GM19238 (cell line): ENCODE measurements at regions not wholly inside any gene's neighbourhood (a gene's known extent, or its start where the extent isn't known, plus 50 kb on each side); places are given as distances from the start of the nearest gene placed in this dataset.

Experiments used
- DNase-seq: peaks from one replicate; pipeline ENCODE4 v3.0.0; 2011; ENCODE audit warnings: low spot score; ENCODE audit not compliant: insufficient read length

DNA sequence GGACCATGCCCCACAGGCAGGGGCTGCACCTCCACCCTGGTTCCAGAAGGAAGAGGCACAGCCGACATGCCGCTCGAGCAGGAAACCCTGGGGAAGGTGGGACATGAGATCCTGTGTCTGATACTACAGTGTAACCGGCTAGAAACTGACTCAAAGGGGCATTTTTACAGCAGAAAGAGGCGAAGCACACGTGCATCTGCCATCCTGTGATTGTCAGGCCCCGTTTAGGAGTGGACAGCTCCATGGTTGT is 62.7 kb downstream of the SIK1 start:
- no peak for DNase-seq

DNA sequence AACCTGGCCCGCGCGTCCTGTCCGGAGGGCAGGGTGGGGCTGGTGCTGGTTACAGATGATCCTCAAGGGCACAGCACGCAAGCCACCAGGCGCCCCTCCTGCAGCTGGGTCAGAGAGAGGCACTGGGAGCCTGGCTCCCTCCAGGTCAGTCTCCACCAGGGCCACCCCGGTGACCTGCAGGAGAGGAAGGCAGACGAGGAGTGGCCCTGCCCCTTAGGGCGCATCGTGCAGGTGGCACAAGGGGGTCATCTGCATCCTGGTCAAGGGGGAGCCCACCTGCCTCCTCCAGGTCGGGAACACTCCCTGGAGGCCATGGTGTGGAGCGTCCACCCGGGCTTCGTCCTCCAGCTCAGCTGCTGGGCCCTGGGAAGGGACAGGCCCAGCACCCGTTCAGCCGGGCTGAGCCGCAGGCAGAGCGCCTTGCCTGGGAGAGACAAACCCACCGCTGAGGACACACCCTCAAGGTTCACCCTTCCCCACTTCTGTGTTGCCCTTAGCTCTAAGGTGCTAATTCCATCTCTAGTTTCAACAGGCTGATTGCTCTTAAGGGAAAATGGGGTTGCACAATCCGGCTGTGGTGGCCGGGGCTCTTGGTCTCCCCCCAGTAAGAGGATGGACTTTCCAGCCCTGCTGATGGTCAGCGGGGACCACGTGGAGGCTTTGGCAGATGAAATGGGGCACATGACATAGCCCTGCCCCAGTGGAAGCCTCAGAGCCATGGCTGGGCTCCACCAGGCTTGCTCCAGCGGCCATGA is 63.2 kb downstream of the SIK1 start:
- no peak for DNase-seq

DNA sequence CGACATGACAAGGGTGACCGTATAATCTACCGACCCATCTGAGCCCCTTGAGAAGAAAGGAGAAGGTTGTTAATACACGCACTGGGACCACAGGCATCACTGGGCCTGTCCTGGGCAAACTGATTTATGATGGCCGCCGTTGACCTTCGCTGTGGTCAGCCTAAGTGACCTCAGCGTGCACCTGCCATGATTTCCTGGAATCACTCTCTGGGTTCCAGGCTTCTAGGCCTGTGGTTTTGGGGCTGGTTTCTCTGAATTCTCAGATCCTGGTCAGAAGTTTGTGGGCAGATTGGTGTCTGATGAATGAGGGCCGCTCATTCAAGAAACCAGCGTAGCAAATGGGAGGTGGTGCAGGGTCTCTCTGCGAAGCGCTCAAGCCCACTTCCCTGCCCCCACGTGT is 64.0 kb downstream of the SIK1 start:
- DNase-seq: no peak

DNA sequence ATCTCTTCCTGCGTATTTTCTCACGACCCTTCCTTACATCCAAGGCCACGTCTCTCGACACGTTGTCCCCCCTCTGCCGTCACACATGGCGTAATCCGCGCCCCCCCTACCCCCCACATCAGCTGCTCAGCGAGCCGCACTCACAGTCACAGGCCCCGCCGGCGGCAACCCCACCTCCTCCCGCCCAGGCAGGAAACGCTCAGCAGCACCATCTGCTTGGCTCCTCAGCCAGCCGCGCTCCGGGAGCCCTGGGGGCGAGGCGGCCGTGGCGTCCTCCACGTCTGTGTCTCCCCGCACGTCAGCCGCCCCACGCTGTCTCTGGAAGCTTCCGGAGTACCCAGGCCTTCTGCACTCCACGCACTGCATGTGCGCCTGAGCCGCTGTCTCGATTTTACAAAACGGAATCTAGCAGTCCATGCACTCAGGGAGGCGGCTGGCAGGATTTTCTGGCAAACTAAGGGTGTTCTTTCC is 64.6 kb downstream of the SIK1 start:
- peak; percentile 84 for DNase-seq

DNA sequence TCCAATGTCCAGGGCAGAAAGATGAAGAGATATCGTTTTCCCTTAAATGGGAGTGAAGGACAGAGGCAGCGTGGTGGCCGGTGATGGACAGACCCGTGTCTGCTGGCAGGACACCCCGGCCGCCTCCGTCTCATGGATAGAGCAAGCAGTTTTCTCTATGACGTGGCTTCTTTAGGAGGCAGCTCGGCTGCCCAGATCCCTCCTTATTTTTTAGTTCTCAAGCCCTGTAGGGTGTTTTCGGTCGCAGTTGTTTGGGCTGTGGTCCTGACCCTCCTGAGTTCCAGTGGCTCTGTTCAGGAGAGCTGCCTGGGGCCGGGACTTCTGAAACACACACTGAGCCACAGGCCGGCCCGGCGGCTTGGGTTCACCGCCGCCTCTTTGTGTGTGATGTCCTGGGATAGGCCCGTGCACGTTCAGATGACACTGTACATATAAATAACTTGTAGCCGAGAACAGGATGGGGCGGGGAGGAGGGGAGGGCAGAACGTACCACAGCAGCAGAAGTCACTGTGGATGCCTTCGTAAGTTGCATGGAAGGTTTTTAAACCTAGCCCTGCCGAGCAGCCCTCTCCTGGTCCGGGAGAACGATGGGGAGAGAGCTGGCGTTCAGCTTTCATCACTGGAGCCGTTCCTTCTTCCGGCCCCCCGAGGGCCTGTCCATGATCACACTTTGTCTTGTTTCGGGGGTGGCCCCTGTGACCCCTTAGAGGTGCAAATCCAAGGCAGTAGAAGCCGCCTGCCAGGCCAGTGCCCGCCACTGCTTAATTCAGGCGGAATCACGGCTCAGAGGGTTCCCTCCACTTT is 65.2 kb downstream of the SIK1 start:
- peak; percentile 56 for DNase-seq

DNA sequence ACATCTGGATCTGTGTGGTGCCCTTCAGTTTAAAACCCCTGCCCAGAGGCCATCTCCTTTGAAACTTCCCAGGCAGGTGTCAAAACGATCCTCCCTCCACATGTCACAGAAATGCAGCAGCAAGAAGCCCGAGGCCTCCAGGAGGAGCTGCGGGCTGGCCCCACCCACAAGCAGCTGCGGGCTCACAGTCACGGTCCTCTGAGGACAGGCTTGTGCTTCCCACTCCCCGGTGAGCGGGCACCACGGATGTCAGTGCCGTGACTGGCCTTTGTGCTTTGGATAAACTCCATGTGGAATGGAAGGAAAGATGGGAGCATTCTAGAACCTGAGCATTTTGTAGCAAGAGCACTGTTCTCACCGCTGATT is 65.8 kb downstream of the SIK1 start:
- no peak for DNase-seq

DNA sequence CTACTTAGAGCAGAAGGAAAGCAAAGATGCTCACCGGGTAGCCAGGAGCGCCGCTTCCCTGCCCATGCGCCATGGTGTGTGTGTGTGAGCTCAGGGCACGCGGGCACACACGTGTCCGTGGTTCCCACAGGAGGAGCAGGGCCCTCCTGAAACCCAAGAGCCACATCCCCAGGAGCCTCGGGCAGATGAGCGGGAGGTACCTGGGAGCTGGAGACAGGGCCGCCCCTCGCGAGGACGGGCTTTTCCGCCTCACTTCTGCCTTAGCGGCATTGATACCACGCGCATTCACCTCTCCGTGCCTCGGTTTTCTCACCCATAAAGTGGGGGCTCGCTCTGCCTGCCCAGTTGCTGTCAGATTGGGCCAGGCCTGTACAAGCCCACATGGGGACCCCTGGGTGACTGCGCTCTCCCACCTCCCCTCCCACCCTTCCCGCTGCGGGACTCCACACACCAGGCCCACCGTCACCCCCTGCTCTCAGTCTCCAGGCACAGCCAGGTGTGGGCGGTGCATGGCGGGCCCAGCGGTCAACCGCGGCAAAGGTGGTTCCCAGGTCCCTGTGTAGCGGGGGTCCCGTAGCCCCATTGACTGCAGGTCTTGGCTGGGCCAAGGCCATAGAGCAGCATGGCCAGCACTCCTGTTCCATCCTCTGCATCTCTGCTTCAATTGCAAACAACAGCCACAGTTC is 66.3 kb downstream of the SIK1 start:
- no peak for DNase-seq

DNA sequence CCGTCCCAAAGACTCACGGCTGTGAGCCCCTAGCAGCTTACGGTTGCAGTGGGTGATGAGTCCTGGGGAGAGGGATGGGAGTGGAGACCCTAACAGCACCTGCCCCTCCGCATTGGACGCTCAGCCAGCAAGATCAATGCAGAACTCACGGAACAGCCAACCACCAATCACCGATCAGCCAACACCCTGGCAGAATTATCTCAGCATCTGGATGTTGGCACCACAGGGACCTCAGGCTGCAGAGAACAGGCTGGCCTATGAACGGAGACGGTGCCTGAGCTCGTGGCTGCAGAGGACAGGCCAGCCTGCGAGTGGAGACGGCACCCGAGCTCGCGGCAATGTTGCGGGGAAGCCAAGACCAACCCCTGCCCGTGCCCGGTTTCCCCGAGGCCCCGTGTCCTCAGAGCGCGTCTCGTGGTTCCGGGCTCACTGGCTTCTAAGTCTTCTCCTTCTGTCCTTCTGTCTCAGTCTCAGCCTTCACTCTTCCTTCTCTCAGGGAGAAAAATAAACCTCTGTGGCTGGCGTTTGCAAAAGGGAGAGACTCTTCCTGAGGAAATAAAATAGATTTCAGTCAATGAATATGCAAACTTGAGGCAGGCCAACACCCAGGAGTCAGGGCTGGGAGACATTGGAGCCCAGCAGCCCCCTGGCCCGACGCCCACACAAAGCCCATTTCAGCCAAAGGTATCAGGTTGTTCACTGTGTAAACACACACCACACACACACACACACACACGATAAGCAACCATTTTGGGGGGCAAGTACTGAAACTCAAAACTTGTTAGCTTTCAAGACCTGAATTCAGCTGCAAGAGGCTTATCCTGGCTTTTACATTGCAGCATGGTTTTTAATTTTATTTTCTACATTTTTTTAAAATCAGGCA is 67.8 kb downstream of the SIK1 start:
- no peak for DNase-seq

DNA sequence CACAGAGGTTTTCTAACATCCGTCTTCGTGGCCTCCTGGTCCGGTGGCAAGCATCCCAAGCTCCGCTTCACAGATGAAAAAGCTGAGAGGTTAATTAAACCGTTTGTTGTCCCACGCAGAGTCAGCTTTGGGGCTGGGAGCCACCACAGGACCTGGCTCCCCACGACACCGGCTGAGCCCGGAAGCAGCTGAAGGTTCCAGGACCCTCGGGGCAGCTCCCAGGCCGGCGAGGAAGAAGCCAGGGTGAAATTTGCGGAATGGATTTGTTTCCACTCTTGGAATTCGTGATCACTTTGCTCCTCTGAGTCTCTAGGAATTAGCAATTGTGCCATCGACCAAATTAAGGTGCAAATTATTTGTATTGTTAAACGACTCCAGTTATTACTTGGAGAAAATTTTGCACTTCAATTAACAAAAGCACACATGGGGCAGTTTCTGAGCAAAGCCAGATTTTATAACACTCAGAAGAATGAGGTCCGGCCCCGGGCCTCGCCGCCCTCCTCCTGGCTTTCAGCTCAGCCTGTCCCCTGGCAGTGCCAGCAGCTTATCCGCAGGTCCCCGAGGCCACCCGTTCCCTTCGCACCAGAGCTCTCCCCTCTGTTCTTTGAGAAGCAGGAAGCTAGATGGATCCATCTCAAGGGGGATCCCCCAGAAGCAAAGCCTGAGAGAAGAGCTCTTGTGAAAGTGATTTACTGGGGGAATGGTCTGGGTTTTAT is 69.1 kb downstream of the SIK1 start:
- DNase-seq: no peak

DNA sequence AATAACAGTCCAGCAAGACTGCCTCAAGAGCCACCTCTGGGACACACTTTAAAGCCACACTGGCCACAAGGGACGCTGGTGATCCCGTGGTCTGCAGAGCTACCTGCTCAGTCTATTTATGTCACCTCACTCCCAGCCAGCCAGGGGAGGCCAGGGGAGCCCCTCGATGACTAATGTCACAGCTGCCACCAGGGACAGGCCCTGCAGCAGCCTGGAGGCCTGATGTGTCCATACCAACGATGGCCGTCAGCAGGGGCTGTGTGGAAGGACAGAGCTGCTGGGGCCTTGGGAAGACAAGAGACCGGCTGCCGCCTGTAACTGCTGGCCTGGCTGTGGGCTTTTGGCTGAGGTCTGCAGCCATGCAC is 71.0 kb downstream of the SIK1 start:
- no peak for DNase-seq

DNA sequence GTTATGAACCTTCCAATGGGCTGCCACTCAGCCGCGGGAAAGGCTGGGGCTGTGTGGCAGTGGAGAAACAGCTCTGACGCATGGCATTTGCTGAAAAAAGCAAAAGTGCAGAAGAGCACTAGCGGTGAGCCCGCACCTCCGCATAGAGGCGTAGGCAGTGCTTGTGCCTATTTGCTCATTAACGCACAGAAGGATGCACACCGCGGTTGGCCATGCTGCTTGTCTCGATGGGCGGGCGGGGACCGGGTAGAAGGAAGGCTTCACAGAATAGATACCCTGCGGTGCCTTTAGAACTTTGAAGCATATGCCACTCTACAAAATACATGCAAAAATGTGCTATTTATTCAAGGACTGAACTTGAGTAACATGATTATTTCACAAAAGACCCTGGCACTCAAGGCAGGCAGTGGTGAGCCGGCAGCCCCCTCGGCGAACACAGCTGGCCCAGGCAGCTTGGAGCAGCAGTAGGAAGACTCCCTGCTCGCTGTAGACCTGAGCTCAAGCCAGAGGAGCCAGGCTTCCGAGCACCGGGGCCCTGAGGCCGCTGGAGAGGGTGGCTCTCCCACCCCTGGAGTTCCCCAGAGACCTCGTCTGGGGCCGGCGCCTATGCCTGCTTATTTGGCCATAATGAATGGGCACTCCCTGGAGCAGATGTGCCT is 71.5 kb downstream of the SIK1 start:
- DNase-seq: no peak

DNA sequence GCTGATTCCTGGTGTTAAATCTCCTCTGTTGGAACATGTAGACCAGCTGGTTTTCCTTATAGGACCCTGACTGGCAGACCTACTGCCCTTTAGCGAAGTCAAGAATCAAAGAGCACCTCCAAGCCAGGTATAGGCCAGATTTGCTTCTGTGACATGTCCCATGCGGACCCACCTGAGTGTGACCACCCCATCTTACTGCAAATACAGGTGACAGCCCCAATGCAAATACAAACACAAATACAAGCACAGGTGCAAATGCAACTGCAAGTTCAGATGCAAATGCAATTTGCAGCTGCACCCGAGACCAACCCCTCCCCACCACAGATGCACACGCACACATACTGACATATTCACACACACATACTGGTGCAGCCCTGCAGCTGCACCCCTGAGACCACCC is 72.3 kb downstream of the SIK1 start:
- no peak for DNase-seq

DNA sequence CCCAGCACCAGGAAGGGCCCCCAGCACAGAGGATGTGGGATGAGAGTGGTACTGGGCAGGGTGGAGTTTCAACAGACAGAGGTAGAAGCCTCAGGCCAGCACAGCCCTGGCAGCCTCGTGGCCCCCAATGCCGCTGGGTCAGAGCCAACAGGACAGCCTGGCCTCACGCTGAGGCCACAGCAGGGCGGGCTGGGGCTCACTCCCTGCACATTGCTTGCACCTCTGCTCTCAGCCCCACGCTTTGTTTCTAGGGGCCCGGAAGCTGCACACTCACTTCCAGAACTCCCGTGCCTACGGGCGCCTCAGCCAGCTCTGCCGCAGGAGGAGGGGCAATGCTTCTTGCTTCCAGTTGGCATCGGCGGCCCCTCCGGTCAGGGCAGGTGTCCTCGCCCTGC is 72.9 kb downstream of the SIK1 start:
- no peak for DNase-seq

DNA sequence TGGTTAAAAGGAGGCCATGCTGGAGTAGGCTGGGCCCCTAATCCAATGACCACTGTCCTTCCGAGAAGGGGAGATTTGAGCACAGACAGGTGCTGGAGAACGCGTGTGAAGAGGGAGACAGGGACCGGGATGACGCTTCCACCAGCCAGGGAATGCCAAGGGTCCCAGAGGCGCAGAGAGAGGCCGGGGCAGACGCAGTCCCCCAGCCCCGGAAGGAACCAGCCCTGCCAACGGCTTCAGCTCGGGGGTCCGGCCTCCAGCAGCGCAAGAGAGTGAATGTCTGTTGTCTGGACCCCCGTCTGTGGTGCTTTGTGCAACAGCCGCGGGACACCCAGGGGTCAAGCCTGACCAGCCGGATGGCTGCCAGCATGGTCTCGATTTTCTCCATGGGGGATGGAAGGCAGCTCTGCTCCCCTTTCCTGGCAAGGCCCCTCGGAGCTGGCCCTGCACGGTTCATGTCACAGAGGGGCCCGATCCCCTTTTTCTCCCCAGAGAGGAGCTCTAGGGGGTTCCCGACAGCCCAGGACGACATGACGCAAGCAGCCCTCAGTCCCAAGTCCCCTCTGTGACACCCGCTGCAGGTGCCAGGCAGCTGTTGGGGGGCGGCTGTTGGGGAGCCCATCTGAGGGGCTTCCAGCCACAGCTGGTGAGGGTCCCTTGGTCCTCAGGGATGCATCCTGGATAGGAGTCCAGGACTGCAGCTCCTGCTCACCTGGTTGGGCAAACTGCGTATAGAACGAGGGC is 73.5 kb downstream of the SIK1 start:
- no peak for DNase-seq

DNA sequence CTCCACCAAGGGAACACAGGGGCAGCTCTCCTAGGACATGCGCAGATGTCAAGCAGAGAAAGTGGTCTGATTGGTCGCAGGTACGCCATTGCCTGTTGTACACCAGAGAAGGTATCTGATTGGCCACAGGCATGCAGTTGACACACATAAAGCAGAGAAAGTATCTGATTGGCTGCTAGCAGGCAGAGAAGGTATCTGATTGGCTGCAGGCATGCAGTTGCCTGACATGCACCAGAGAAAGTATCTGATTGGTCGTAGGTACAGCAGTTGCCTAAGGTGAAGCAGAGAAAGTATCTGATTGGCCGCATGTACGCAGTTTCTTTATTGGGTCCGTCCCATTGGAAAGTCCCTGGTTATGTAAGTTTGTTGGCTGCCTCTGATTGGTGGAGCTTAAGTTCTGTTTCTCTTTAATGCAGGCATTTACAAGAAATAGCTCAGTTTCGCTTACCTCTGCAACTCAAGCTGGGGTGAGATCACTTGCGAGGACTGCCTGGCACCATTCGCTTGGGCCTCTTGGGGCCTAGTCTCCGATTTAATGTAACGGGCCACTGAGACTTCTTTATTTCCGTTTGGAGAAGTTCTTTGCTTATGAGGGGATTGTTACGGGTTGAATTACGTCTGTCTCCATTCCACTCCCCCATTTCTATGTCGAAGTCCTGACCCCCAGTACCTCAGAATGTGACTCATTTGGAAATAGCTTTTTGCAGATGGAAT is 74.2 kb downstream of the SIK1 start:
- DNase-seq: peak; percentile 93

DNA sequence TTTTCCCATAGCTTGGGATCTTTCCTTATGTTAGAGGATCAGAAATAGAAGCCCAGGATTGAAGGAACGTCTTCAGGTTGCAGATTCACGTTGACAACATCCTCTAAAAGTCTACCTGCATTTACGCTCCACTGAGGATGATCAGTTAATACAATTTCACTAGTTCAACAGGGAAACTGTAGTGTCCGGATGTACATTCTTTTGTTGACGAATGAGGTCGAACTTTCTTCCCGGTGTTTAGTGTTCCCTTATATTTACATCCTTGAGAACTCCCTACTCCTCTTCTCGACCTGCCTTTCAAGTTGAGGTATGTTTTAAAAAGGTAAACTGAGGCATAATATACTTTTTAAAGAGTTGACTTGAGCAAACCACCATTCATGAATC is 74.8 kb downstream of the SIK1 start:
- DNase-seq: no peak

DNA sequence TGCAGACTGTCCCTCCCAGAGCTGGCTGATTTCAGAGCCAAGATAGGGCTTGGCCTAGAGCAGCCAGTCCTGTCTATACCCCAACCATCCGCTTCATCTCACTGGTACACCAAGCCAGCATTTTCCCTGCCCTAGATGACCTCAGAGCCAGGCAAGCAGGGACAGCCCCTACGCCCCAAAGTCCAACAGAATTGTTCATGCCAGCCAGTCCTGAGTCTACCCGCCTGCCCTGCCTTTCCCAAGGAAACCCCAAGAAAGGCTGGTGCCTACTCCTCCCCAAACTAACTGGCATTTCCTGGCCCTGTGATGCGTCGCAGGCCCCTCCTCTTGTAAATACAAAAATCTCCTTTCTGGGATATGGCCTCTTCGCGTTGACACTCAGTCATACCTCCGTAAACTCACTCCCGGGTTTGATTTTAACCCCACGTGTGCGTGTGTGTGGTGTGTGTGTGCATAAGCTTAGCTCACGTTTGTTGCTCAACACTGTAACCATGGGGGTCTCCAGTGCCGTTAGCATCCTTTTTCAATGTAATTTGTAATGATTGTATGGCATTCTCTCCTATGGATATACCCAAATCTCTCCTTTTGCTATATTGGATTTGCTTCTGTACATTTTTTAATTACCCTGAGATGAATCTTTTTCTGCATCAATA is 75.3 kb downstream of the SIK1 start:
- DNase-seq: no peak

DNA sequence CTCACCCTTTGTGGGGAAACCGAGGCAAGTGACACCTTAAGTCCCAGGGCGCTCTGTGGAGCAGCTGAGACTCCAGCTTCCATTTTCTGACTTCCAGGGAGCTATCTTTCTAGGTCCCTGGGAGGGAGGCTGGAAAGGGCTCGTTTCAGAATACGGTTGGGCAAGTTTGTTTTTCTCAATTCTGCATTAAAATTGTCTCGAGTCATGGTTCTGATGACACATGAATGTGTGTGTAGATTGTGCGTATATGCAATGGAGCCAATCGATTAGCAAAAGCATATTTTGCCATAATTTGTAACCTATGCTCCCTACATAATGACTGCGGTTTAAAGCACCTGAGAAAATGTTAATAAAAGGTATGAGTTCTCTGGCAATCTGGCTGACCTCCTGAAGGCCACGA is 77.3 kb downstream of the SIK1 start:
- DNase-seq: no peak

DNA sequence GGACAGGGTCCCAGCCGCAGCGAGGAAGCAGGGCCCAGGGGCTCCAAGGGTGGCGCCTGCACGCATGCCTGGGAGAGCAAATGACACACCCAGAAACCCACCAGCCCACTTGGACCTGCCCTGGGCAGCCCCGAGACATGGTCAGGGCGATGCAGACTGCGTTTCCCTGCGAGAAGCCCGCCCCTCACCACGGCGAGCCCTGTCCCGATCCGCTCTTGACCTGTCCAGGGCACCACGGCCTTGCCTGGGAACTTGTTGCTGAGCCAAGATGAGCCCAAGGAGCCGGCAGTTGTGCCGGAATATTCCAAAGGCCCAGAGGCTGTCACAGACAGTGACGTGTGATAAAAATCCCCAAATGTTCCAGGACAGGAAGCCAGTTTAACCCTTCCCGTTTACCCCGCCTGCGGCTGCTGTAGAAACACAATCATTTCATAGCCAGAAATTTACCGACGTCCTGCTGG is 78.1 kb downstream of the SIK1 start:
- DNase-seq: no peak
